GM21737 (cell line): ENCODE measurements at regions not wholly inside any gene's neighbourhood (a gene's known extent, or its start where the extent isn't known, plus 50 kb on each side); places are given as distances from the start of the nearest gene placed in this dataset.
"Not testable (repeated sequence)": the region's sequence is repeated elsewhere in the genome, so short reads cannot be mapped to it uniquely, and the experiment has no call there.

Experiments
- ATAC-seq: cut with Tn5 transposase; IDR thresholded peaks from one replicate; pipeline ENCODE4 v1.9.1; 2021; ENCODE audit warnings: mild to moderate bottlenecking, moderate library complexity; ENCODE audit not compliant: unreplicated experiment

- ATAC-seq, result no peak
These were observed 799.8 kb downstream of the DIPK2A start for GRCh38 chr3:144771381-144771870.

- ATAC-seq, result no peak
These were observed 800.7 kb downstream of the DIPK2A start for GRCh38 chr3:144772372-144772771.

- ATAC-seq, result no peak
These were observed 801.7 kb downstream of the DIPK2A start for GRCh38 chr3:144773350-144773749.

GRCh38 chr3:144774897-144775296, 803.3 kb downstream of the DIPK2A start:
- no peak for ATAC-seq

GRCh38 chr3:144775551-144775950, 803.9 kb downstream of the DIPK2A start:
- ATAC-seq, result no peak

GRCh38 chr3:144777906-144778305, 806.3 kb downstream of the DIPK2A start:
- no peak for ATAC-seq

GRCh38 chr3:144791034-144791433, 819.4 kb downstream of the DIPK2A start:
- ATAC-seq, result no peak

- no peak for ATAC-seq
These were observed 830.3 kb downstream of the DIPK2A start for GRCh38 chr3:144801890-144802289.

GRCh38 chr3:144809380-144809779, 837.8 kb downstream of the DIPK2A start:
- no peak for ATAC-seq

GRCh38 chr3:144810160-144810559, 838.5 kb downstream of the DIPK2A start:
- ATAC-seq, result peak; percentile 70

GRCh38 chr3:144815655-144816054, 844.0 kb downstream of the DIPK2A start:
- ATAC-seq, result no peak

GRCh38 chr3:144816323-144816722, 844.7 kb downstream of the DIPK2A start:
- no peak for ATAC-seq

- no peak for ATAC-seq
These were observed 847.4 kb downstream of the DIPK2A start for GRCh38 chr3:144818973-144819372.

GRCh38 chr3:144820232-144820631, 848.6 kb downstream of the DIPK2A start:
- not testable (repeated sequence) for ATAC-seq

GRCh38 chr3:144820726-144821125, 849.1 kb downstream of the DIPK2A start:
- no peak for ATAC-seq

GRCh38 chr3:144821583-144821982, 850.0 kb downstream of the DIPK2A start:
- no peak for ATAC-seq

GRCh38 chr3:144822671-144823070, 851.0 kb downstream of the DIPK2A start:
- no peak for ATAC-seq

GRCh38 chr3:144831955-144832716, 860.5 kb downstream of the DIPK2A start:
- no peak for ATAC-seq

GRCh38 chr3:144839991-144840390, 868.4 kb downstream of the DIPK2A start:
- no peak for ATAC-seq

GRCh38 chr3:144840866-144841265, 869.2 kb downstream of the DIPK2A start:
- ATAC-seq, result no peak

GRCh38 chr3:144843099-144843498, 871.5 kb downstream of the DIPK2A start:
- ATAC-seq, result no peak

GRCh38 chr3:144852999-144853398, 881.4 kb downstream of the DIPK2A start:
- no peak for ATAC-seq

- not testable (repeated sequence) for ATAC-seq
These were observed 882.4 kb downstream of the DIPK2A start for GRCh38 chr3:144854020-144854419.
